GM19328 (cell line): ENCODE measurements at regions not wholly inside any gene's neighbourhood (a gene's known extent, or its start where the extent isn't known, plus 50 kb on each side); places are given as distances from the start of the nearest gene placed in this dataset.

ENCODE experiments used
- ATAC-seq: cut with Tn5 transposase; IDR thresholded peaks from one replicate; pipeline ENCODE4 v1.9.1; 2021; ENCODE audit warnings: mild to moderate bottlenecking, moderate library complexity; ENCODE audit not compliant: unreplicated experiment

GRCh38 chr4:138964716-138965426 is 50.7 kb upstream of the NOCT start:
- ATAC-seq = no peak

- no peak for ATAC-seq
These were observed 52.2 kb upstream of the NOCT start for GRCh38 chr4:138963412-138963811.

- ATAC-seq = no peak
These were observed 53.9 kb upstream of the NOCT start for GRCh38 chr4:138961664-138962063.

- ATAC-seq = no peak
These were observed 54.5 kb upstream of the NOCT start for GRCh38 chr4:138961129-138961528.

- no peak for ATAC-seq
These were observed 55.3 kb upstream of the NOCT start for GRCh38 chr4:138960175-138960710.

- ATAC-seq = no peak
These were observed 56.3 kb upstream of the NOCT start for GRCh38 chr4:138959097-138959815.

- no peak for ATAC-seq
These were observed 57.1 kb upstream of the NOCT start for GRCh38 chr4:138958519-138958918.

GRCh38 chr4:138957302-138957701 is 58.3 kb upstream of the NOCT start:
- no peak for ATAC-seq

GRCh38 chr4:138954428-138954827 is 61.2 kb upstream of the NOCT start:
- ATAC-seq = no peak

GRCh38 chr4:138953961-138954371 is 61.6 kb upstream of the NOCT start:
- no peak for ATAC-seq

- ATAC-seq = no peak
These were observed 63.2 kb upstream of the NOCT start for GRCh38 chr4:138952411-138952810.

GRCh38 chr4:138951764-138952163 is 63.8 kb upstream of the NOCT start:
- no peak for ATAC-seq

GRCh38 chr4:138949866-138950265 is 65.7 kb upstream of the NOCT start:
- no peak for ATAC-seq

- ATAC-seq = no peak
These were observed 66.7 kb upstream of the NOCT start for GRCh38 chr4:138948918-138949317.

GRCh38 chr4:138946306-138946705 is 69.3 kb upstream of the NOCT start:
- no peak for ATAC-seq

GRCh38 chr4:138945840-138946239 is 69.7 kb upstream of the NOCT start:
- ATAC-seq = no peak

- no peak for ATAC-seq
These were observed 70.2 kb upstream of the NOCT start for GRCh38 chr4:138945401-138945800.

GRCh38 chr4:138943893-138944292 is 71.7 kb upstream of the NOCT start:
- ATAC-seq = no peak

GRCh38 chr4:138941037-138941436 is 74.5 kb upstream of the NOCT start:
- ATAC-seq = no peak

GRCh38 chr4:138939960-138940359 is 75.6 kb upstream of the NOCT start:
- no peak for ATAC-seq

GRCh38 chr4:138938366-138938690 is 77.3 kb upstream of the NOCT start:
- no peak for ATAC-seq

- no peak for ATAC-seq
These were observed 80.3 kb upstream of the NOCT start for GRCh38 chr4:138935135-138935807.
